Endothelial cell of umbilical vein (primary cell): ENCODE measurements at regions not wholly inside any gene's neighbourhood (a gene's known extent, or its start where the extent isn't known, plus 50 kb on each side); places are given as distances from the start of the nearest gene placed in this dataset.

Experiments
- BruUV-seq: library from RNA; stranded (reverse); fragments of 400-500 nt; replicated peaks from 2 replicates; lab custom pipeline; 2021; lab: Mats Ljungman, UMichigan
- CTCF ChIA-PET: fragments of 300-600, 350-600 bp; sonication (Branson Sonifier 250); formaldehyde crosslinking; loops from one replicate; lab custom pipeline; 2021; ENCODE audit warnings: antibody characterized with exemption, inconsistent platforms; lab: Charles Lee
- POLR2A ChIA-PET: fragments of 300-600, 350-600 bp; sonication (Branson Sonifier 250); formaldehyde crosslinking; loops from one replicate; lab custom pipeline; 2021; ENCODE audit warnings: antibody characterized with exemption, inconsistent platforms; lab: Charles Lee
- DNase-seq: peaks from one replicate; pipeline ENCODE4 v3.0.0-alpha.2; 2011; ENCODE audit warnings: low read depth, low spot score
- FAIRE-seq: peaks from 2 replicates; lab custom pipeline; 2011; peaks lifted over from hg19 to GRCh38; lab: Jason Lieb, UNC
- H2AFZ ChIP-seq: 2 replicates; pipeline ENCODE4 v1.6.0; 2012; ENCODE audit warnings: low read depth, low read length, control low read depth, inconsistent platforms
- H3K27ac ChIP-seq: 2 replicates; pipeline ENCODE4 v1.5.1; 2011; ENCODE audit warnings: low read depth, mild to moderate bottlenecking, control low read depth, low read length, moderate library complexity; ENCODE audit not compliant: insufficient read depth
- H3K27me3 ChIP-seq, 2 experiments: 2 replicates each; pipeline versions ENCODE4 v1.6.0 to v1.6.1; 2011; ENCODE audit warnings: low read length in 2 of 2, mixed read lengths in 1 of 2; ENCODE audit not compliant: control insufficient read depth in 2 of 2, insufficient read depth in 2 of 2
- H3K36me3 ChIP-seq, 2 experiments: 2 replicates in 1 of 2; 3 replicates in 1 of 2; pipeline ENCODE4 v1.5.1; 2011; ENCODE audit warnings: low read length in 2 of 2, mild to moderate bottlenecking in 1 of 2, moderate library complexity in 1 of 2; ENCODE audit not compliant: control insufficient read depth in 2 of 2, insufficient read depth in 2 of 2; ENCODE audit errors: extremely low read depth in 1 of 2
- H3K4me1 ChIP-seq: 3 replicates; pipeline ENCODE4 v1.5.1; 2011; ENCODE audit warnings: mild to moderate bottlenecking, low read length; ENCODE audit not compliant: control insufficient read depth, insufficient read depth; ENCODE audit errors: extremely low read depth
- H3K4me2 ChIP-seq: 2 replicates; pipeline ENCODE4 v1.6.1; 2011; ENCODE audit warnings: low read length, control low read depth, mixed read lengths; ENCODE audit not compliant: insufficient read depth
- H3K4me3 ChIP-seq, 3 experiments: fragments of 200-600 bp in 1 of 3; sonication (generic), shearing (Covaris generic) in 1 of 3; replicated peaks in 1 of 3; 2 replicates each; pipeline ENCODE4 v1.5.1; 2011 to 2016; ENCODE audit warnings: control low read depth in 3 of 3, low read length in 3 of 3, mild to moderate bottlenecking in 2 of 3, inconsistent platforms in 1 of 3, low read depth in 1 of 3, moderate library complexity in 1 of 3; ENCODE audit not compliant: insufficient read depth in 1 of 3
- H3K79me2 ChIP-seq: 2 replicates; pipeline ENCODE4 v1.6.0; 2012; ENCODE audit warnings: low read length, inconsistent platforms; ENCODE audit not compliant: control insufficient read depth, insufficient read depth
- H3K9ac ChIP-seq: replicated peaks from 2 replicates; pipeline ENCODE3; 2011; ENCODE audit warnings: low read length, control low read depth; ENCODE audit not compliant: insufficient read depth; ENCODE audit errors: extremely low read depth
- H3K9me1 ChIP-seq: replicated peaks from 3 replicates; pipeline ENCODE4 v1.6.0; 2011; ENCODE audit warnings: mild to moderate bottlenecking, low read length; ENCODE audit not compliant: control insufficient read depth, insufficient read depth; ENCODE audit errors: extremely low read depth
- H3K9me3 ChIP-seq: replicated peaks from 2 replicates; pipeline ENCODE4 v1.5.1; 2012; ENCODE audit warnings: low read length, inconsistent platforms; ENCODE audit not compliant: control insufficient read depth, insufficient read depth
- H4K20me1 ChIP-seq: replicated peaks from 2 replicates; pipeline ENCODE3; 2011; ENCODE audit warnings: mild to moderate bottlenecking, low read length; ENCODE audit not compliant: control insufficient read depth, insufficient read depth; ENCODE audit errors: extremely low read depth
- EZH2 ChIP-seq: IDR thresholded peaks from 2 replicates; pipeline ENCODE4 v1.6.1; 2012; ENCODE audit warnings: borderline replicate concordance, low read depth, mild to moderate bottlenecking, moderate library complexity, low read length, inconsistent platforms; ENCODE audit not compliant: severe bottlenecking
- FOS ChIP-seq: IDR thresholded peaks from 2 replicates; pipeline ENCODE4 v1.6.1; 2011; ENCODE audit warnings: mild to moderate bottlenecking, low read length, moderate library complexity, borderline replicate concordance; ENCODE audit not compliant: insufficient read depth
- GATA2 ChIP-seq: IDR thresholded peaks from 2 replicates; pipeline ENCODE4 v1.7.0; 2011; ENCODE audit warnings: low read depth, mild to moderate bottlenecking, moderate library complexity, mixed read lengths, low read length; ENCODE audit not compliant: insufficient read length, insufficient read depth
- JUN ChIP-seq: IDR thresholded peaks from 2 replicates; pipeline ENCODE4 v1.6.1; 2011; ENCODE audit warnings: borderline replicate concordance, low read depth; ENCODE audit not compliant: insufficient read length, insufficient read depth
- MYC ChIP-seq: IDR thresholded peaks from one replicate; pipeline ENCODE4 v1.6.1; 2011; ENCODE audit warnings: mild to moderate bottlenecking, low read depth, low read length
- POLR2A ChIP-seq: IDR thresholded peaks from 2 replicates; pipeline ENCODE4 v1.6.1; 2012; ENCODE audit warnings: low read depth, mild to moderate bottlenecking, control low read depth, low read length
- POLR2AphosphoS5 ChIP-seq: IDR thresholded peaks from 2 replicates; pipeline ENCODE4 v1.6.1; 2012; ENCODE audit warnings: low read depth, mild to moderate bottlenecking, control low read depth, low read length, moderate library complexity; ENCODE audit not compliant: insufficient read depth
- dilution Hi-C: fragments of 300-500 bp; cut with MboI; formaldehyde crosslinking; loops from one replicate; pipeline ENCODE4 v1.15.0; 2019; ENCODE audit warnings: low sequenced_read_pairs; ENCODE audit not compliant: extremely low pct_ligation_motif_present
- intact Hi-C: fragments of 100-400 bp; cut with micrococcal nuclease; formaldehyde crosslinking; loops from one replicate; pipeline ENCODE4 v1.10.0; 2022
- TF ChIP-seq, protein P1 (sequence below): IDR thresholded peaks from 2 replicates; pipeline ENCODE4 v1.6.1; 2011; ENCODE audit not compliant: insufficient read depth, insufficient read length
- TF ChIP-seq, protein P2 (sequence below), 2 donors: IDR thresholded peaks; 1 replicate in 1 of 2; 2 replicates in 1 of 2; pipeline ENCODE4 v1.5.1; 2011; ENCODE audit warnings: low read length in 2 of 2, mild to moderate bottlenecking in 2 of 2, moderate library complexity in 2 of 2, control low read depth in 1 of 2, inconsistent platforms in 1 of 2, low read depth in 1 of 2; ENCODE audit not compliant: insufficient read depth in 1 of 2; ENCODE audit errors: extremely low read depth in 1 of 2

DNA sequence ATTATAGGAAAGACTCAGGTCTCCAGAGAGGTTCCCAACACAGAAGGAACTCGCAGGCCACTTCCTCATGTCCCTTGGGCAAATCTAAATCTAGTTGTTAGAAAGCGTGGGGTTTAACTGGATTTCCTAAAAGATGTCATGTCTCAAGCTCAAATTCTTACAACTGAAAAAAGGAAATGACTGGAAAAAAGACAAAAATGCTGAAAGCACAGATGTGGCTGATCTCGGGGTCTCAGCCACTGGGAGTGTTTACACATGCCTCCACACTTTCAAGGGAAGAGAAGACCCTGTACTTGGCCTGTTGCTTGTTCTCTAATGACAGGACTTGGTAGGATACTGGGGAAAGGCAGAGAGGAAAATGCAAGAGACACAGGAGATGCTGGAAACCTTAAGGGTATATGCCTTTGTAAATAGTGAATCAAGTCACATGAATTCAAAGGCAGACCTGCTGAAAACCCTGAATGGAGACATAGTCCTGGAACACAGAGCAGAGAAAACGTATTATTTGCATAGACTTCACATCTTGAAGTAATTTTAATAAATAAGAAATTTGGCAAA, 160.9 kb upstream of the MEIS1 start:
- BruUV-seq, result no TSS peak
- H3K4me1 ChIP-seq, result no peaks in the 10 kb centered on the region
- H3K27me3 ChIP-seq, result no peaks in the 10 kb centered on the region
- H3K79me2 ChIP-seq, result no peaks in the 10 kb centered on the region
- no peak overlapping the region for H3K27ac ChIP-seq
- FAIRE-seq, result no peak
- no peak overlapping the region for H3K9ac ChIP-seq
- H3K36me3 ChIP-seq, result no peaks in the 10 kb centered on the region
- no peaks in the 10 kb centered on the region for H4K20me1 ChIP-seq
- intact Hi-C loops, result no loop called here
- DNase-seq, result no peak
- no peak overlapping the region for H2AFZ ChIP-seq
- H3K9me3 ChIP-seq, result no peaks in the 10 kb centered on the region
- H3K4me3 ChIP-seq, result no peak overlapping the region
- dilution Hi-C loops, result no loop called here
- POLR2A ChIA-PET, result no interaction called here
- H3K9me1 ChIP-seq, result no peaks in the 10 kb centered on the region
- TF ChIP-seq POLR2A (no peak), JUN (no peak), FOS (no peak), POLR2AphosphoS5 (no peak), EZH2 (no peak), GATA2 (no peak), MYC (no peak)
- TF ChIP-seq, protein P1, sequence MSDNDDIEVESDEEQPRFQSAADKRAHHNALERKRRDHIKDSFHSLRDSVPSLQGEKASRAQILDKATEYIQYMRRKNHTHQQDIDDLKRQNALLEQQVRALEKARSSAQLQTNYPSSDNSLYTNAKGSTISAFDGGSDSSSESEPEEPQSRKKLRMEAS, result no peak
- TF ChIP-seq, protein P2, sequence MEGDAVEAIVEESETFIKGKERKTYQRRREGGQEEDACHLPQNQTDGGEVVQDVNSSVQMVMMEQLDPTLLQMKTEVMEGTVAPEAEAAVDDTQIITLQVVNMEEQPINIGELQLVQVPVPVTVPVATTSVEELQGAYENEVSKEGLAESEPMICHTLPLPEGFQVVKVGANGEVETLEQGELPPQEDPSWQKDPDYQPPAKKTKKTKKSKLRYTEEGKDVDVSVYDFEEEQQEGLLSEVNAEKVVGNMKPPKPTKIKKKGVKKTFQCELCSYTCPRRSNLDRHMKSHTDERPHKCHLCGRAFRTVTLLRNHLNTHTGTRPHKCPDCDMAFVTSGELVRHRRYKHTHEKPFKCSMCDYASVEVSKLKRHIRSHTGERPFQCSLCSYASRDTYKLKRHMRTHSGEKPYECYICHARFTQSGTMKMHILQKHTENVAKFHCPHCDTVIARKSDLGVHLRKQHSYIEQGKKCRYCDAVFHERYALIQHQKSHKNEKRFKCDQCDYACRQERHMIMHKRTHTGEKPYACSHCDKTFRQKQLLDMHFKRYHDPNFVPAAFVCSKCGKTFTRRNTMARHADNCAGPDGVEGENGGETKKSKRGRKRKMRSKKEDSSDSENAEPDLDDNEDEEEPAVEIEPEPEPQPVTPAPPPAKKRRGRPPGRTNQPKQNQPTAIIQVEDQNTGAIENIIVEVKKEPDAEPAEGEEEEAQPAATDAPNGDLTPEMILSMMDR (IDR thresholded peaks at IDR 0.05; ENCODE audit: extremely low read depth in 1 of 2, insufficient read depth in 1 of 2, low read depth in 1 of 2, low read length in 2 of 2), result no peak
- CTCF ChIA-PET, result no interaction called here
- no peak overlapping the region for H3K4me2 ChIP-seq
